Putamen (tissue), 1 donor: ENCODE measurements at regions not wholly inside any gene's neighbourhood (a gene's known extent, or its start where the extent isn't known, plus 50 kb on each side); places are given as distances from the start of the nearest gene placed in this dataset.

Experiments used
- DNase-seq: peaks from one replicate; pipeline ENCODE4 v3.0.0-alpha.2; 2016; ENCODE audit warnings: low spot score

DNA sequence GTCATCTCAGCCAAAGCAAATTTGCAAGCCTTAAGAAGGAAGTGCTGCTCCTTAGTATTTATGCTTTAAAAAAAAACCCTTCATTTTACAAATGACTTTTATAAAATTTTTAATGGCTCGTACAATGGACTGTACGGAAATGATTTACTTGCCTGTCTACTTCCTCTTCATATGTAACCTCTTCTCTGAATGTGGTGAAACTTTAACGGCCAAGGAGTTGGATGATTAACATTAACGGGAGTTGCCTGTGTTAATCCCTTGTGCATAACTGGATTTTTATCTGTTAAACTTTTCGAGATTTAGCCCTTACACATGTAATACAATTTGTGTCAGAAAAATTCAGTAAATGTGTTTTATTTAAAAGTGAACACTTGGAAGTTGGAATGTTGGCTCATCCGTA is 429.4 kb downstream of the TBC1D4 start:
- no peak for DNase-seq

DNA sequence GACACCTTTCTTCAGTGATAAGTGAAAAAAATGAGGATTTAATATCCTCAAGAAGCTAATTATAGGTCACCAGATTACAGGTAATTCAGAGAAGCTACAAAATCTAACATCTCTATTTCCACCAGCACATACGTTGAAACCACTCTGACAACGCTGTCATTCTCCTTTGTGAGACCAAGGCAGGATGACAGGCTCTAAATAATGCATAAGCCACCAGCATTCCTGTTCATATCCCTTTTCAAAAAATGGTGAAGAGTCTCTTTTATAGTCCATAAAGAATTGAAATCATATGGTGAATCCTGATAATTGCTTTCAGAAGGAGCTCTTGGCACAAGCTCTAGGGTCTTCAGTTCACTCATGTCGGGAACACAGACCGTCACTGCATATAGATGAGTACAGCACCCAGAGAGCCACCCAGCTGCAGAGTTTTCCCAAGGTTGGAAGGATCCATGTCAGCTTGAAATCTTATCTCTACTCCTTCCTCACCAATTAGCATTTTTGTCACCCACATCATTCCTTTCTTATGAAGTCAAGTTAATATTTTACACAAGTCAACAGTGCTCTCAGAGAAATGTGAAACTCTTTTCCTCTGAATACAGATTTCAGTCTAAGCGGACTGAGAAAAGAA is 431.4 kb downstream of the TBC1D4 start:
- DNase-seq, result no peak

DNA sequence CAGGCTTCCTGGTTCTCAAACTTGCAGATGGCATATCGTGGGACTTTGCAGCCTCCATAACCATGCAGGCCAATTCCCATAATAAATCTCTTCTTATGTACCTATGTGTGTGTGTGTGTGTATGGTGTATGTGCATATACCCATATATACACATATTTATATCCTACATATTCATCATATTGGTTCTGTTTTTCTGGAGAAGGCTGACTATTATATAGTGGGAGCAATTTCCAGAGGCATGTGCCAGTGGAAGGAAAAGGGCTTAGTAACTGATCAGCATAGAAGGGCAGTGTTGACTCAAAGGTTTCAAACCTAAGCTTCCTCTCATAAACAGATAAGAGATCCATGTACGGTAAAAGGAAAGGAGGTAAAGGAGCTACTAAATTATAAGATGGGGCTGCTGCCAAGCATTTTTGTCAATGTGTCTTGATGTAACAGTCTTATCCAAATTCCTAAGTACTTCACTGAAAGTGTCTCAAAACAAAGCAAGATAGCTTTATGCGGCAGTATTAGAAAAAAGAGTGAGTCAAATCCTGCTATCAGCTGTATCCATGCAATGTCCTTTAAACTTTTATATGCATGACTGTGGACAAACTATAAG is 432.1 kb downstream of the TBC1D4 start:
- no peak for DNase-seq

DNA sequence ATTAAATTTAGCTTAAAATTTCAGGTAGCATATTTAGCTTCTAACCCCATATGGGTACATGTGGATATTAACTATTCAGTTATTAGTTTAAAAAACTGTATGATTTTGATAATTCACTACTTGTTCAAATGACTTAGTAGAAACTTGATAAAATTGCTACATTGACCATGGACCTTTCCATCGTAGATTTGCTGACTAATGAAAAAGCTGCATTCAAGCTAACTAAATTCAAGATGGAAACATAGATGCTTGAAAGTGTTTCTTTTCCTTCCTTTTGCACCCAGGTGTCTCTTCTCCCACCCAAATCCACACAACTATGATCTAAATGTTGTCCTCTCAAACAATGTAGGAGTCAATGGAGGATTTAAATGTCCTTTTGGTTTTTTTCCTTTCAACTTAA is 439.2 kb downstream of the TBC1D4 start:
- DNase-seq, result no peak

DNA sequence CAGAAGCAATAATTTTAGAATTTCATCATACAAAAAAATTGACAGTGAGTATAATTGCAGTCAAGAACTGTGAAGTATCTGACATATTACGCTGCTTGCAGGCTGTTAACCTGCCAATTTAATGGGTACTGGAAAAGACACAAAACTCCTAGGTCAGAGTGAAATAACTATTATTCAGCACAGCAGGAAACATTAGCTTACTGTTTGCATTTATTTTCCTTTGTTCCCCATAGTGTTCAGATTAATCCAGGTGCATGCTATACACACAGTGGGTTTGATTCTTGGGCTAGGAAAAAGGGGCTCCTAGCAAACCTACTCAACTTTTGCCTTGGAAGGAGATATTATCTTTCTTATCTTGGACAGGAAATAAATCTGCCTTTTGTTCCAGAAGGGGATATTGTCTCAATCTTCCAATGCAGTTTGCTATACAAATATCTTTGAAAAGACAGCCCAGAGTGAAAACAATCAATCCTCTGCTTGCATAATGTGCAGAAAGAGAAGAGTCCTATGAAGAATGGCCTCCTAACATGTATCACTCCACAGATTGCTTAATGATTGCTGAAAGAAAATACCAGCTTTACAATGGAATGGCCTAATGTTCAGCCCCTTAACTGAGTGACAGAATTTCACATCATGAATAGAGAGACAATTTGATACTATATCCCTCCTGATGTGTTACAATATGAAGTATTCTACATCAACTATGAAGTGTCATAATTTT is 443.4 kb downstream of the TBC1D4 start:
- DNase-seq, result no peak

DNA sequence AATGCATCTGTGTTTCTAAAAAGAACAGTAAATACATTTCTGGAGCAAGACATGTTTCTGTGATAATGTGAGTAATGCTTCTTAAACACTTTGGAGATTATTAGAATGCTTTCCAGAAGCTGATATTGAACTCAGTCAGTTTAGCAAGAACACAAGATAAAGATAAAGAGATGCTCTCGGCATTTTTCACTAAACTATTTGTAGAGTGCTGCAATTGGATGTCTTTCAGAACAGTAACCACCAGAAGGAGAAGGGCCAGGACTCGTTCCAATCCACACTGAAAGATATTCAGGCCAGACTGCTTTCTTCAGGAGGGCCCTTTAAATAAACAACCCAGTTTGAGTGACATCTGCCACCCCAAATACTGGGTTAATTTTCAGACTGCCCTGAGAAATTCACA is 456.0 kb downstream of the TBC1D4 start:
- DNase-seq, result no peak

DNA sequence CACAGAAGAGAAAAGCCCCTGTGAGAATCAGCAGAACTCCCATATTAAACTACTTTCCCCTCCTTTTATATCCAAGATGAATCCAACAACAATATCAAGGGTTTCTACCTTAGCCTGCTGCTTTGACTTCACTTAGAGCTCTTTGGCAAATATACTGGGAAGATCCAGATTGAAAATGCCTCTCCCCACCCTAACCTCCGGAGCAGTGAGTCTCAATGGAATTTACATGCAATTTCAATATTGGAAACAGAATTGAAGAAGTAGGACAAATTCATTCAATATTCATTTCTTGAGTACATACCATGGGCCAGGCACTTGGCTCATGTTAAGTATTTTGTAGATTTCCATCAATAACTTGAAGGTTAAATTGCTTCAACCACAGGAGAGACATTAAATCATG is 457.4 kb downstream of the TBC1D4 start:
- DNase-seq, result no peak

DNA sequence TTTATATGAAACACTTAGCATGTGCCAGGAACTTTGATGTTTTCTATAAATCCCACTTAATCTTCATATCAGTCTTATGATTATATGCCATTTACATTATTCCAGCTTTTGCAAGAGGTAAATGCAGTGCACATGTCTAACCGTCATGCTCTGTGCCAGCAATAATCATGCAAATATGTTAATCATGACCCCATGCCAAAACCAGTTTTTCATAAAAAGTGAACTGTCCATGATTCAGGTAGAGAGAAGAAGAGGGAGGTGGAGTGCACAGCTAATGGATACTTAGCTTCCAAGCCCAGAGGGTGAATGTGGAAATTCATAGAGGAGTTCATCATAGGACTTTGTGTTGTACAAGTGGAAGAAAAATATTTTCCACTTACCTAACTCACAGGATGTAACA is 458.4 kb downstream of the TBC1D4 start:
- DNase-seq, result no peak

DNA sequence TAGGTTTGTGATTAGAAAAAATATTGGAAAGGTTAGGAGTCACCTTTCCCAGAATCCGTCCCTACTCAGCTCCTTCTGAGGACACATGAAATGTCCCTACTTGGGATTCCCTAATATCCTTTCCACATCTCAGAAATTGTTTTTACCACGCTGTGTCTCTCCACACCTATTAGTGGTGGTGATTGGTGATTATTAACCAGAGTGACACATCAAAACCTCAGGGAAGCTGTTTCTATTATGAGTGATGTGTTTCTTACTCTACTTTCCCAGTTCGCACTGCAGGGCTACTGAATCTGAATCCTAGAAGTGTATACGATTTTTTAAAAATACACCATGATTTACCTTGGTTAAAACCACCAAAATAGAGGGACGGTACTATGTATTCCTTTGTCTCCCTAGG is 460.8 kb downstream of the TBC1D4 start:
- no peak for DNase-seq

DNA sequence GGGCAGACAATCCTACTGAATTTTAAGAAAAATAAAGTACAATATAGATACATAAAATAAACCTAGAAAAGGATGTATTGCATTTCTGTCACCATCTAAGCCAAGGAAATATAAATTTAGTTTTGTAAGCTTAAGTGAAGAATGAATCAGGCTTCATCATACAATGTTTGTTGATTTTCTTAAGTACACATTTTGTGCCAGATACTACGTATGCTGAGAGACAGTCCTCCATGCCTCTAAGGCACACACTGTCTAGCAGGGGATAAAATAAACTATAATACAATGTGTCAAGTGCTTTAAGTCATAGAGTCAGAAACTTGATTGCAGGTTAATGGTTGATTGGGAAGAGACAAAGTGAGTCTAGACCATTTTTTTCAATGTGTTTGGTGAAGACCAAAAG is 465.7 kb downstream of the TBC1D4 start:
- DNase-seq, result no peak

DNA sequence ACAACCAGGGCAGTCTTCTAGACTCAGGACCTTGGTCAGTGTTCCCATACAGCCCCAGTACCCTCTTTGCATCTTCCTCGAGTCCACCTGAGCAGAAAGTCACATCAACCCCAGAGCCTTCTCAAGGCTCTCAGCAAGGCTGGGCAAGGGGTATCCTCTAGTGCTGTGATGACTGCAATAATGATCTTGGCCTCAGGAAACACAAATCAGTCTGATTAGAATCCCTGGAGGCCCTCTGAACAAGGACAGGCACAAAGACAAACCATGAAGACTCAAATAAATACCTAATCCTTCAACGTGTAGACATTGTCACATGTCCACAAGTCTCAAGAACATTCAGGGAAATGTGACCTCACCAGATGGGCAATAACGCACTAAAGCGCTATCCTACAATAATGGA is 468.2 kb downstream of the TBC1D4 start:
- DNase-seq, result no peak

DNA sequence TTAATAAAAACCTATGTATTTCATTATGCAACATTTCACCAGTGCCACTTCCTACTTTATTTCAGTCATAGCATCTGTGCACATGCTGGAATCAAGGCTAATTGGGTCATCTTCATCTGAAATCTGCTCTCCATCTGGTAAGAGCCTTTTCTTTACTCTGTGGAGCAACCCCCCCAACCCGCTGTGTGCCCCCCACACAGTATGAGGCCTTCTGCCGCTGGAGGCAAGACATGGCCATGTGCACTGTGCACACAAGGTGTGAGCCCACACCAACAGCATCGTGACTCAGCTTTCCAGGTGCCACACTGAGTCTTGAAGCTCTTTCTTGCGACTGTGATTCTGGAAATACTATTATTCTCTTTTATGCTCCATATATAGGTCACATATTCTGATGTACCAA is 471.0 kb downstream of the TBC1D4 start:
- no peak for DNase-seq

DNA sequence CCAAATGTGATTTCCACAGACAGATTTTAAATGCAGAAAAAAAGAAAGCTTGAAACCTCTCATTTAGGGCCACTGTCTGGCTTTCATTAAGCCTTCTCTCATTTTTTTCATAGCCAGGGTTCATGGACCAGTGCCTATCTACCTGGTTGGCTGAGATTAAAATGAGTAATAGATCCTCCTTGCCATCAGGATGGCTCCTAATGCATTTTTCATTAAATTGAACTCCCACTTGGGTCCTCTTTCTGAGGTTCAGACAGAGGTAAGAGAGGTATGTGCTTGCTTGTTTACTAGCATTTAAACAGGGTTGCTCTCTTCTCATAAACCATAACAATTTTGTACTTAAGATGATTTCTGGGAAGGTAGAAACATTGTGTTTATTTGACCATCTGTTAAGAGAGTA is 473.0 kb downstream of the TBC1D4 start:
- no peak for DNase-seq

DNA sequence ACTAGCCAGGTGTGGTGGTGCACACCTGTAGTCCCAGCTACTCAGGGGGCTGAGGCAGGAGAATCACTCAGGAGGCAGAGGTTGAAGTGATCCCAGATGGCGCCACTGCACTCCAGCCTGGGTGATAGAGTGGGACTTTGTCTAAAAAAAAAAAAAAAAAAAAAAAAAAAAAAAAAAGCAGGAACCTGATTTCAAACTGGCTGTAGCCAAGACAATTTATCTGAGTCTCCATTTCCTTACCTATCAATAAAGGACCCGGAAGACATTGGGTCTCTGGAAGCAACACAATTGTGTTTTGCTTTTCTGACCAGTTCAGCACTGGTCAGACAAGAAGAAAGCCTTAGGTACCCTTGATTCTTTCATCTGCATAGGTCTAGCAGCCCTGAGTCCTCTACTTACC is 491.0 kb downstream of the TBC1D4 start:
- no peak for DNase-seq

DNA sequence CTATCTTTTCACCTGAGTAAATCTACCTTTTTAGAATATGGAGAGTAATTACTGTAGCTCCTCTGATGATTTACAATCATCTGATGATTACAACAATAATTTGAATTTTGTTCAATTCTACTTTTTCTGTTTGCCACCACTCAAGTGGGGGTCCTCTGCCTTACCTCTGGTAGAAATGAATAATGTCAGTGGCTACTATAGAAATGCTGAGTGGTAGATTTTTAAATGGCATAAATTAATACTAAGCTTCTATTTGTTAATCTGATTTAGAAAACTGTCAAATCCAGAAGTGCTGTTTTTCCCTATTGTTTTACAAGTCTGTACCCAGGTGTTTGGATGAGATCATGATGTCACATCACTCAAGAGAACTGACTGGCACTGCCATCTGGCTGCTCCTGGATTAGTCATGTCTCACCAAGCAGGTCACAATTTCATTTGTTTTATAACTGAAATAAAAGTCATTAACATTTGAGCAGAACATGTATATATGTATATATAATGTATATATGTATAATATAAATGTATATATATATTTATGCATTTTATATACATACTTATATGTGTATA is 494.8 kb downstream of the TBC1D4 start:
- DNase-seq, result no peak

DNA sequence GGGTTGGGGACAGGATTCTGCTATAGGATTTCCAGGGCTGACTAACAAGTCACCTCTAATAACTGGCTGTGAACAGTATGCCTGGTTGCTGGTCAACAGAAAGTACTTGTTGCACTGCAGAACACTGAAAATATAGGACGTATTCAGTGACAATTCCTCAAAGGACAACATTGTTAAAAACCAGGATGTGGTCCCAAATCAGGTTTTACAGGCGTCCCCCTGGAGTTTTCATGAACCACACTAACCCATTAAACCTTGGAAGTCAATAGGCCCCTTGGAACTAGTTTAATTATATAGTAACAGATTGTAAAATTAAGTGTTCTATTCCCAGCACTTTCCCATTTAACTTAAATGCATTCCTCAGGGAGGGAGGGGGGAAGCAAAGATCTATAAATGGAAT is 495.4 kb downstream of the TBC1D4 start:
- DNase-seq, result no peak

DNA sequence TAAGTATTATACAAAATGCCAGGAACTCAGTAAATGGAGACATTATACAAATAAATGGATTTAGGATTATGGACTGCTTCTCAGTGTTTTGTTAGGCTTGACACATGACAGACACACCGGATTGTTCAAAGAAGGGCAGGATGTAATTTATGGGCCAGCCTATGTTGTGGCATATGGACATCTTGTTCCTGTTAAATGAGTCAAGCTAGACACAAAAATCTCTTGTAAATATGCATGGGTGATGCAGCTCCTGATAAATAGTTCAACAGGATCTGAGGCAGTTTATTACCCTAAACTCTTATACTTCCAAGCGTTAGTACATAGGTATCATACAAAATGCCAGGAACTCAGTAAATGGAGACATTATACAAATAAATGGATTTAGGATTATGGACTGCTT is 502.3 kb downstream of the TBC1D4 start:
- no peak for DNase-seq

DNA sequence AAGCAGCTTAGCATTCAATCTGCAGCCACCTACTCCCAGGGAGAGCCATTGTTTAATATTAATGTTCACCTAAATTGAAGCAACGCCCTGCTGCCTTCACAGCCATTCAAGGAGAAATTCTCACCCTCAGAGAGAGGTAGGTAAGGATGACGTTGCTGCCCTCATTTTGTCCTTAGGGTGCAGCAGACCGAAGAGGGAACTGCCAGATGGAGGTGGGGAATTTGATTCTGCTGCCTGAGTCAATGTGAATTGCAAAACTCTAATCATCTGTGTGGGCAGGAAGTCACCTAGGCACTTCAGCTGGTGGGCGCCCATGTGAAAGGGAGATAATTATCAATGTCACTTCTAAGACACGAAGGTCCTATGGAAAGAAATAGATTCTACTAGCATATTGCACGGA is 503.4 kb downstream of the TBC1D4 start:
- peak; percentile 78 for DNase-seq

DNA sequence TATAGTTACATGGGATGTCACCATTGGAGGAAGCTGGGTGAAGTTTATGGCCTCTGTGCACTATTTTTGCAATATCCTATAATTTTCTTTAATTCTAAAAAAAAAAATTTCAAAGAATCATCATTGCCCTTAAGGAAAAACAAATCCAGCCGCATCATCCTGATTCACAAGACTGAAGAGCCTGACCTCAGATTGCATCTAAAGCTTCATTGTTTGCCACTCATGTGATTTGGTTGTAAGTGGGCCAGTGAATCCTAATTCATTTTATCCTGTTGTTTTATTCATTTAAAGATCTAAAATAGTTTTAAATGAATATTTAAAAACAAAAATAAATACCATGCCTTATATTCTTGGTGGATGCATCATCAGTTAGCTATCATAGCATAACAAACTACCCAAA is 504.5 kb downstream of the TBC1D4 start:
- DNase-seq, result peak; percentile 22

DNA sequence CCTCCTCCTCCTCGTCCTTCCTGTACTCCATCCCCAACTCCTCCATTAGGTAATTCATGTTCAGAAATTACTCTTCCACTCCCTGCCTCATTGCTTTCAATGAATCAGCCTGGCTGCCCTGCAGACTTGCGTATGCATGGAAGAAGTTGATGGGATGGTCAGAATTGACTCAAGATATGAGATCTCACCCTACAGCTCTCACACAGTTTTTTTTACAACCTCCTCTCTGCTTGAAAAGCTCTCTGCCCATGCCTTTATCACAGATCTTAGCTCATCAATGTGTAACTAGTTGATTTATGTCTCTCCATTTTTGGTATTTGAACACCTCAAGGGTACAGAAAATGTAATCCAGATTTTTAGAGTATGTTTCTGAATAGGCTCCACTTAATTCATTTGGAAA is 506.9 kb downstream of the TBC1D4 start:
- no peak for DNase-seq

DNA sequence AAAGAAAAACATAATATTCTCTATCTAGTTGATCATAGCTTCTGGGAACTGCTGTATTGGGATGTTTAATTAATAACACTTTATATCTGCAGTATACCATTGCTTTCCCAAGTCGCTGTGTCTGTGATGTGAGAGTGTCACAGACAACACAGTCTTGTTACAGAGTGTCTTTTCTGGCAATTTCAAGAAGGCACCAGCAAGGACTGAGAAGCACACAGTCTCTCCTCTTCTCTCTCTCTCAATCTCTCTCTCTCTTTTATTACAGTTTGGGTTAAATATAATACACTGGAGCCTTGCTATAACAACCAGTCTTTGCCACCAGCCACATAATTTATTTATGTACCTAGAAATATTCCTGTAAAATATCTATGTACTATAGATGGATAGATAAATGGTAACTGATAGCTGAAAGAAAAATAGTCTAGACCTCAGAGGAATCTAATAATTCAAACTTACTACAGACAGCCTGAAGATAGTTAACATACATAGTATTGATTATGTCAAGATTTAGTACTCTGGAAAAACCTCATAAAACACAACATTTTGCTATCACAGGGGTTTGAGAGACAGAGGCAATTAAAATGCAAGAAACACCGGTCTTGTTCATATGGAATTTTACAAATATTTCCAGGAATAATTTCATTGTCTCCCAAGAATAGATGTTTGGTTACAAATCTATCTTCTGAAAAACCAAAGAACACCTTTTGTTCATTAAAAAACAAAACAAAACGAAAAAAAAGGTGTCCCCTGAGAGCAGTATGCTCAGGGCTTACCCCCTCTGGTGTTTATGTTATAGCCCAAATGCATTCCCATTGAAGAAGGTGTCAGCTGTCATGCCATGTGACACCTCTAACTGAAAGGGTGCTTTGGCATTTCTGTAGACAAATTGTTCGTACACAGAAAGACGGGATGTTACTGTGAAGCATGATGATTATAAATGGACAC is 507.8 kb downstream of the TBC1D4 start:
- no peak for DNase-seq

DNA sequence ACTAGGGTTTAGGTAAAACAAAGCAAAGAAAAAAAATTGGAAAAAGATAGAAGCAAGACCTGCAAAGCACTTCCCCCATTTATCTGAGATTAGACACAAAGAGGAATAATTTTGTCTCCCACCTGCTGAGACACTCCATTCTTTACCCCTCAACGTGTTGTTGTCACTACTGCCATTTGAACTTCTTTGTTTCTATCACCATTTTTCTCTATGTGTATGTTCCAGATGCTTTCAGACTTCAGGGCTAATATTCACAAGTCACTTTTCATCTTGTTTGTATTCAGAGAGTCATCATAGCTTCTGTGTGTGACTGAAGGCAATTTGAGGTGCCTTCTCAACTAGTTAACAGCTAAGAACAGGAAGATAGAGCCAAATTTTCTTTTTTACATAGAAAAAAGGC is 512.5 kb downstream of the TBC1D4 start:
- no peak for DNase-seq
